SK-N-SH (cell line): ENCODE measurements at regions not wholly inside any gene's neighbourhood (a gene's known extent, or its start where the extent isn't known, plus 50 kb on each side); places are given as distances from the start of the nearest gene placed in this dataset.

Source experiments
- CTCF ChIA-PET: fragments of 300-600, 350-600 bp; formaldehyde crosslinking; extraction: SDS; loops from one replicate; lab custom pipeline; 2021; lab: Yijun Ruan, JAX
- POLR2A ChIA-PET: fragments of 350-600 bp; sonication (Branson Sonifier 250); formaldehyde crosslinking; extraction: SDS; loops from one replicate; lab custom pipeline; 2020; ENCODE audit warnings: antibody characterized with exemption, inconsistent platforms; lab: Yijun Ruan, JAX
- DNase-seq: peaks from one replicate; pipeline ENCODE4 v3.0.0; 2012
- H2AFZ ChIP-seq: fragments of 200-600 bp; sonication (generic); 2 replicates; pipeline ENCODE4 v1.8.1; 2016; ENCODE audit warnings: antibody characterized with exemption, mild to moderate bottlenecking, low read depth
- H3F3A ChIP-seq: fragments of 200-600 bp; sonication (generic); replicated peaks from 2 replicates; pipeline ENCODE3; 2016; ENCODE audit warnings: antibody characterized with exemption, mild to moderate bottlenecking; ENCODE audit not compliant: insufficient read depth
- H3K27ac ChIP-seq, 2 experiments: fragments of 200-500 bp in 1 of 2; fragments of 200-600 bp in 1 of 2; sonication (Bioruptor generic) in 1 of 2; sonication (generic), shearing (Covaris generic) in 1 of 2; 2 replicates each; pipeline versions ENCODE4 v1.5.1 to v1.6.1; 2014 to 2016; ENCODE audit warnings: low read depth in 2 of 2, inconsistent platforms in 1 of 2, low read length in 1 of 2, mild to moderate bottlenecking in 1 of 2, mixed read lengths in 1 of 2
- H3K27me3 ChIP-seq: fragments of 200-600 bp; sonication (generic), shearing (Covaris generic); 2 replicates; pipeline ENCODE4 v1.6.1; 2016; ENCODE audit warnings: mixed run types; ENCODE audit not compliant: insufficient read depth
- H3K36me3 ChIP-seq, 2 experiments: fragments of 200-500 bp in 1 of 2; fragments of 200-600 bp in 1 of 2; sonication (Bioruptor generic) in 1 of 2; sonication (generic) in 1 of 2; replicated peaks in 1 of 2; 2 replicates each; pipeline versions ENCODE3 to v1.5.1; 2014 to 2016; ENCODE audit warnings: low read length in 1 of 2, mild to moderate bottlenecking in 1 of 2; ENCODE audit not compliant: insufficient read depth in 2 of 2, control insufficient read depth in 1 of 2
- H3K4me1 ChIP-seq, 2 experiments: fragments of 200-500 bp in 1 of 2; fragments of 200-600 bp in 1 of 2; sonication (Bioruptor generic) in 1 of 2; sonication (generic), shearing (Covaris generic) in 1 of 2; 2 replicates each; pipeline versions ENCODE4 v1.5.1 to v1.6.1; 2014 to 2016; ENCODE audit warnings: low read depth in 1 of 2, low read length in 1 of 2, mixed run types in 1 of 2; ENCODE audit not compliant: insufficient read depth in 2 of 2, control insufficient read depth in 1 of 2
- H3K4me2 ChIP-seq: fragments of 200-600 bp; sonication (generic), shearing (Covaris generic); 2 replicates; pipeline ENCODE4 v1.6.1; 2017; ENCODE audit warnings: mixed run types
- H3K4me3 ChIP-seq, 2 experiments: fragments of 200-500 bp in 1 of 2; fragments of 200-600 bp in 1 of 2; sonication (Bioruptor generic) in 1 of 2; sonication (generic), shearing (Covaris generic) in 1 of 2; 2 replicates each; pipeline versions ENCODE4 v1.5.1 to v1.8.1; 2014 to 2016; ENCODE audit warnings: low read depth in 2 of 2, inconsistent platforms in 1 of 2, low read length in 1 of 2, mild to moderate bottlenecking in 1 of 2, mixed read lengths in 1 of 2, moderate library complexity in 1 of 2
- H3K79me2 ChIP-seq: fragments of 200-600 bp; sonication (generic); 2 replicates; pipeline ENCODE4 v1.8.1; 2017; ENCODE audit warnings: mild to moderate bottlenecking; ENCODE audit not compliant: insufficient read depth
- H3K9ac ChIP-seq: fragments of 200-600 bp; sonication (generic); 2 replicates; pipeline ENCODE4 v1.6.1; 2017; ENCODE audit warnings: mixed run types
- H3K9me2 ChIP-seq: fragments of 200-600 bp; sonication (generic); 2 replicates; pipeline ENCODE4 v1.6.1; 2017; ENCODE audit warnings: mixed run types
- H3K9me3 ChIP-seq: fragments of 200-600 bp; sonication (generic); 2 replicates; pipeline ENCODE4 v1.6.1; 2017; ENCODE audit warnings: mixed run types, mild to moderate bottlenecking, moderate library complexity
- H4K20me1 ChIP-seq: fragments of 200-600 bp; sonication (generic); 2 replicates; pipeline ENCODE4 v1.6.1; 2017; ENCODE audit warnings: mild to moderate bottlenecking, mixed run types; ENCODE audit not compliant: insufficient read depth
- EZH2phosphoT487 ChIP-seq: fragments of 200-600 bp; sonication (generic); IDR thresholded peaks from 2 replicates; pipeline ENCODE4 v1.6.1; 2017; ENCODE audit warnings: low read depth, mixed run types, mild to moderate bottlenecking, antibody characterized with exemption, moderate library complexity, borderline replicate concordance
- FOXJ3 ChIP-seq: sonication (generic); formaldehyde crosslinking; IDR thresholded peaks from 2 replicates; pipeline ENCODE4 v1.5.1; 2020; ENCODE audit warnings: mild to moderate bottlenecking, missing genetic modification reagents
- FOXM1 ChIP-seq: IDR thresholded peaks from 2 replicates; pipeline ENCODE4 v1.4.0; 2012; ENCODE audit warnings: low read depth, mild to moderate bottlenecking
- PBX3 ChIP-seq: IDR thresholded peaks from 2 replicates; pipeline ENCODE4; 2012
- POLR2AphosphoS5 ChIP-seq: IDR thresholded peaks from 2 replicates; pipeline ENCODE4 v1.6.1; 2012; ENCODE audit warnings: low read depth, low read length
- RCOR1 ChIP-seq: fragments of 150-350 bp; IDR thresholded peaks from 2 replicates; pipeline ENCODE4 v1.6.1; 2017; ENCODE audit warnings: antibody characterized with exemption, low read length
- TAF1 ChIP-seq: IDR thresholded peaks from 2 replicates; pipeline ENCODE4 v1.6.1; 2012; ENCODE audit warnings: low read depth, mild to moderate bottlenecking, low read length, moderate library complexity, borderline replicate concordance
- TCF12 ChIP-seq: IDR thresholded peaks from 2 replicates; pipeline ENCODE4 v1.4.0; 2012
- TEAD4 ChIP-seq: IDR thresholded peaks from 2 replicates; pipeline ENCODE4 v1.4.0; 2012; ENCODE audit warnings: mild to moderate bottlenecking, borderline replicate concordance; ENCODE audit not compliant: insufficient read depth
- USF2 ChIP-seq: fragments of 150-350 bp; IDR thresholded peaks from 2 replicates; pipeline ENCODE4 v1.6.1; 2017; ENCODE audit warnings: antibody characterized with exemption, low read length, low read depth, borderline replicate concordance
- WGBS: methylation state at CpG from one replicate; pipeline ENCODE4 v1.1.6; 2017; ENCODE audit warnings: low lambda C conversion rate; 5-methylcytosine and 5-hydroxymethylcytosine counted together

- Histone ChIP-seq H4K20me1 (no peaks in the 10 kb centered on the region), H3K4me1 (peaks cover 0 to 9% of the 10 kb centered on the region in 2 experiments; a peak in 1 of 4 replicates), H3K9me2 (no peaks in the 10 kb centered on the region), H3K9me3 (0 out of 2 replicates have a peak, but pooled peaks cover 4% of the 10 kb centered on the region), H3K36me3 (no peaks in the 10 kb centered on the region), H3K9ac (no peak overlapping the region), H3K79me2 (no peaks in the 10 kb centered on the region), H3K4me3 (no peak overlapping the region), H3K27ac (no peak overlapping the region), H3K27me3 (no peaks in the 10 kb centered on the region), H3K4me2 (no peak overlapping the region), H2AFZ (no peak overlapping the region), H3F3A (no peaks in the 10 kb centered on the region)
- 62% methylated on average over 2 of the region's 2 CpGs for WGBS
- no peak for DNase-seq
- POLR2A ChIA-PET, result no interaction called here
- CTCF ChIA-PET, result interaction anchor here (0.6 to 0.9 kb wide), 2 partner anchors 27 to 264 kb away, joined by 3 to 4 read pairs; no protein-coding TSS in a partner anchor
- TF ChIP-seq RCOR1 (no peak), POLR2AphosphoS5 (no peak), TEAD4 (no peak), FOXJ3 (no peak), EZH2phosphoT487 (no peak), TCF12 (no peak)
Observed at GRCh38 chr9:2465516-2465915, 156.1 kb upstream of the VLDLR start.

- POLR2A ChIA-PET, result no interaction called here
- CTCF ChIA-PET, result interaction anchor here (0.6 to 0.9 kb wide), 2 partner anchors 26 to 263 kb away, joined by 3 to 4 read pairs; no protein-coding TSS in a partner anchor
- DNase-seq, result no peak
Observed at GRCh38 chr9:2465921-2466460, 155.6 kb upstream of the VLDLR start.

More at GRCh38 chr9:2465921-2466460, 155.6 kb upstream of the VLDLR start:
- Histone ChIP-seq H3F3A (no peaks in the 10 kb centered on the region), H3K36me3 (no peaks in the 10 kb centered on the region), H3K9ac (no peak overlapping the region), H3K4me3 (no peak overlapping the region), H3K9me3 (0 out of 2 replicates have a peak, but pooled peaks cover 4% of the 10 kb centered on the region), H3K4me2 (no peak overlapping the region), H3K27me3 (no peaks in the 10 kb centered on the region), H3K79me2 (no peaks in the 10 kb centered on the region), H3K9me2 (no peaks in the 10 kb centered on the region), H2AFZ (no peak overlapping the region), H3K27ac (no peak overlapping the region), H3K4me1 (peaks cover 0 to 9% of the 10 kb centered on the region in 2 experiments; a peak in 1 of 4 replicates), H4K20me1 (no peaks in the 10 kb centered on the region)
- WGBS, result 47% methylated on average over 1 of the region's 1 CpG
- TF ChIP-seq USF2, result no peak
- TF ChIP-seq TCF12, result no peak
- TF ChIP-seq TAF1, result no peak
- no peak for TF ChIP-seq RCOR1
- TF ChIP-seq FOXM1, result no peak
- TF ChIP-seq PBX3, result peak; percentile 43; the same call in 1 of the 2 replicates
